IgD-negative memory B cell (primary cell): ENCODE measurements at regions not wholly inside any gene's neighbourhood (a gene's known extent, or its start where the extent isn't known, plus 50 kb on each side); places are given as distances from the start of the nearest gene placed in this dataset.

Source experiments
- H3K27ac Mint-ChIP-seq, 3 donors: one replicate each; pipeline ENCODE4 v1.8.0; 2020 to 2022; ENCODE audit warnings: mild to moderate bottlenecking in 3 of 3, mixed read lengths in 3 of 3, moderate library complexity in 1 of 3
- H3K27me3 Mint-ChIP-seq: one replicate; pipeline ENCODE4 v1.8.0; 2021; ENCODE audit warnings: mixed read lengths
- H3K36me3 Mint-ChIP-seq: one replicate; pipeline ENCODE4 v1.8.0; 2020; ENCODE audit warnings: mild to moderate bottlenecking, mixed read lengths
- H3K4me1 Mint-ChIP-seq, 3 donors: one replicate each; pipeline ENCODE4 v1.8.0; 2020 to 2022; ENCODE audit warnings: mixed read lengths in 3 of 3, mild to moderate bottlenecking in 1 of 3
- H3K4me3 Mint-ChIP-seq, 4 donors: one replicate each; pipeline ENCODE4 v1.8.0; 2020 to 2022; ENCODE audit warnings: mild to moderate bottlenecking in 4 of 4, mixed read lengths in 4 of 4, moderate library complexity in 3 of 4
- H3K9me3 Mint-ChIP-seq, 3 donors: one replicate each; pipeline ENCODE4 v1.8.0; 2020 to 2021; ENCODE audit warnings: mixed read lengths in 3 of 3, mild to moderate bottlenecking in 1 of 3

- peaks cover 0 to 3% (median 0%) of the 10 kb centered on the region in 3 donors for H3K4me1 Mint-ChIP-seq
- H3K27ac Mint-ChIP-seq = no peak overlapping the region
- H3K36me3 Mint-ChIP-seq = no peaks in the 10 kb centered on the region
- H3K9me3 Mint-ChIP-seq = peaks cover 0 to 7% (median 2%) of the 10 kb centered on the region in 3 donors
- no peaks in the 10 kb centered on the region for H3K27me3 Mint-ChIP-seq
- no peak overlapping the region for H3K4me3 Mint-ChIP-seq
These were observed 68.9 kb upstream of the KCNJ16 start for GRCh38 chr17:70006159-70006558.

DNA sequence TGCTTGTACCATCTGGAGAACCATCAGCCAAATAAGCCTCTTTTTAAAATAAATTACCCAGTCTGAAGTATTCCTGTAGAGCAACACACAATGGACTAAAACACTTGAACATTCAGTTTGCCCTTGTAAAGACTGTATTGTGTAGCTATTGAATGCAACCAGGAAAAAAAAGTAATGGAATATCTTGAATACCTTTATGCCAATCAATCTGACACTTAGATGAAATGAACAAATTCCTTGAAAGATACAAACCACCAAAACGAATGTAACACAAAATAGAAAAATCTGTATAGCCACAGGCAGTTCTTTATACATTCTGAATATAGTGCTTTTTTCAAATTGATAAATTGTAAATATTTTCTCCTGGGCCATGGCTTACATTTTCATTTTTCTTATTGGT, 63.3 kb upstream of the KCNJ16 start:
- Mint-ChIP-seq H3K9me3 (peaks cover 0 to 2% (median 0%) of the 10 kb centered on the region in 3 donors), H3K4me3 (no peak overlapping the region), H3K36me3 (no peaks in the 10 kb centered on the region), H3K4me1 (no peaks in the 10 kb centered on the region), H3K27ac (no peak overlapping the region), H3K27me3 (no peaks in the 10 kb centered on the region)

GRCh38 chr17:70013911-70014310, 61.1 kb upstream of the KCNJ16 start:
- no peaks in the 10 kb centered on the region for H3K36me3 Mint-ChIP-seq

DNA sequence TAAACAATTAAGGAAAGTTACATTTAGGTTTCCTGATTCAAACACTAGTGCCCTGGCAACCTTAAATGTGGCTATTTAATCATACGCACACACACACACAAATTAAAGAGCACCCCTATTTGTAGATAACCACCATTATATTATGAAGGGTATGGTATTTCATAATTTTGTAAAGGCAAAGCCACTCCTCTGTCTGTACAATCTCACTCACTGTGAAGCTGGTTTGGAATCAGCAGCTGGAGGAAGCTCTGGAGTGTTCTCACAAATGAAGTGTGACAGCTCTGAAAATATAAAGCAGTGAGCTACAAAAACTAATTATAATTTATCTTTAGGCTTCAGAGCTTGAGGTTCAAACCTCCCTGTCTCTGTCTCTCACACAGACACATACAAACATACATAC, 57.9 kb upstream of the KCNJ16 start:
- no peaks in the 10 kb centered on the region for H3K36me3 Mint-ChIP-seq
- peaks cover 0 to 4% (median 0%) of the 10 kb centered on the region in 3 donors for H3K9me3 Mint-ChIP-seq
- H3K27me3 Mint-ChIP-seq = no peaks in the 10 kb centered on the region
- no peaks in the 10 kb centered on the region for H3K4me1 Mint-ChIP-seq
- no peak overlapping the region for H3K27ac Mint-ChIP-seq
- H3K4me3 Mint-ChIP-seq = no peak overlapping the region

More at GRCh38 chr17:70013911-70014310, 61.1 kb upstream of the KCNJ16 start:
- Mint-ChIP-seq H3K27ac (peak overlapping the region in 1 of 3 donors; percentile 48), H3K4me1 (no peaks in the 10 kb centered on the region), H3K4me3 (no peak overlapping the region), H3K27me3 (no peaks in the 10 kb centered on the region), H3K9me3 (peaks cover 0 to 2% (median 0%) of the 10 kb centered on the region in 3 donors)

GRCh38 chr17:70017941-70018340, 57.1 kb upstream of the KCNJ16 start:
- Mint-ChIP-seq H3K9me3 (peaks cover 0 to 4% (median 0%) of the 10 kb centered on the region in 3 donors), H3K27ac (no peak overlapping the region), H3K36me3 (no peaks in the 10 kb centered on the region), H3K27me3 (no peaks in the 10 kb centered on the region), H3K4me3 (no peak overlapping the region), H3K4me1 (no peaks in the 10 kb centered on the region)

DNA sequence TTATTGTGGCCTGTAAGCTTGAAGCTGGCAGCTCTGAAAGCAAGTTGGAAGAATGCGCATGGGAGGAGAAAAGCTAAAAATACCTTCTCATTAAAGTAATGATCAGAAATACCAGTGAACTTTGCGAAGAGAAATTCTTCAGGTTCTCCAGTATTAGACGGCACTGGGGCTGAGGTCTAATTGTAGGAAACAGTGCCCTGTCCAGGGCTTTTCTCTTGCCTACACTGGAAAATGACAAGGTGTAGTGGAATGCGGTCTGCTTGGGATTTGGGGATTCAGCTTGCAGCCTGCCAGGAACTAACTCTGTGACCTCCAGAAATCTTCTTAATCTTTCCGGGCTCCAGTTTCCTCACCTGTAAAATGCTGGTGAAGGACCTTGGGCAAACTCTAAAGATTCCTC, 53.3 kb upstream of the KCNJ16 start:
- no peak overlapping the region for H3K27ac Mint-ChIP-seq
- peaks cover 0 to 4% (median 0%) of the 10 kb centered on the region in 3 donors for H3K9me3 Mint-ChIP-seq
- no peak overlapping the region for H3K4me3 Mint-ChIP-seq
- no peaks in the 10 kb centered on the region for H3K27me3 Mint-ChIP-seq
- no peaks in the 10 kb centered on the region for H3K36me3 Mint-ChIP-seq
- no peaks in the 10 kb centered on the region for H3K4me1 Mint-ChIP-seq

DNA sequence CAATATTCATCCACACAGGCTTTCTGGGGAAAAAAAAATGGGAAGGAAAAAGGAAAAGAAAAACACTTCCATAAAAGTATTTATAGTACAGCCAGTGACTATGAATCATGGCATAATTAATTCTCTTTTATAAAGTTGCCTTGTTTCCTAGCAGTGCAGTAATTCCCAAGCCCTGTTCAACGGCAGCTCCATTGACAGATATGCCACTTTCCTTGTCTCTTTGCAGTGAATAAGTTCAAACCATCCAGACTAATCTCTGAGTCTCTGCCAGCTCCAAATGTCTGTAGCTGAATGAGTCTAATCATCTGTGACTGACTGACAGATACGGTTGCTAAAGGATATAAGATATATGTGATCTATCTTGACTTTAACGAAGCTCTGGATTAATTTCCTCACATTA, 52.9 kb upstream of the KCNJ16 start:
- no peaks in the 10 kb centered on the region for H3K4me1 Mint-ChIP-seq
- H3K27me3 Mint-ChIP-seq = no peaks in the 10 kb centered on the region
- peaks cover 0 to 7% (median 0%) of the 10 kb centered on the region in 3 donors for H3K9me3 Mint-ChIP-seq
- H3K4me3 Mint-ChIP-seq = no peak overlapping the region
- no peak overlapping the region for H3K27ac Mint-ChIP-seq
- H3K36me3 Mint-ChIP-seq = no peaks in the 10 kb centered on the region

GRCh38 chr17:70024253-70024652, 50.8 kb upstream of the KCNJ16 start:
- Mint-ChIP-seq H3K36me3 (peaks cover 2% of the 10 kb centered on the region), H3K4me1 (no peaks in the 10 kb centered on the region), H3K27me3 (no peaks in the 10 kb centered on the region), H3K9me3 (peaks cover 0 to 4% (median 0%) of the 10 kb centered on the region in 3 donors), H3K4me3 (no peak overlapping the region), H3K27ac (no peak overlapping the region)
